GM19025 (cell line): ENCODE measurements at regions not wholly inside any gene's neighbourhood (a gene's known extent, or its start where the extent isn't known, plus 50 kb on each side); places are given as distances from the start of the nearest gene placed in this dataset.
"Not testable (repeated sequence)": the region's sequence is repeated elsewhere in the genome, so short reads cannot be mapped to it uniquely, and the experiment has no call there.

Experiments used
- ATAC-seq: cut with Tn5 transposase; IDR thresholded peaks from one replicate; pipeline ENCODE4 v1.9.1; 2021; ENCODE audit warnings: mild to moderate bottlenecking, low read depth, moderate library complexity; ENCODE audit not compliant: unreplicated experiment

GRCh38 chr20:22810626-22811569, 224.2 kb upstream of the SSTR4 start:
- ATAC-seq, result no peak

- ATAC-seq, result no peak
These were observed 220.5 kb upstream of the SSTR4 start for GRCh38 chr20:22814471-22815205.

- ATAC-seq, result no peak
These were observed 219.9 kb upstream of the SSTR4 start for GRCh38 chr20:22815206-22815551.

- no peak for ATAC-seq
These were observed 219.4 kb upstream of the SSTR4 start for GRCh38 chr20:22815603-22816315.

GRCh38 chr20:22818636-22819035, 216.5 kb upstream of the SSTR4 start:
- no peak for ATAC-seq

GRCh38 chr20:22819112-22819511, 216.0 kb upstream of the SSTR4 start:
- no peak for ATAC-seq

GRCh38 chr20:22819784-22820183, 215.3 kb upstream of the SSTR4 start:
- ATAC-seq, result no peak

- ATAC-seq, result no peak
These were observed 213.9 kb upstream of the SSTR4 start for GRCh38 chr20:22821081-22821727.

- no peak for ATAC-seq
These were observed 213.3 kb upstream of the SSTR4 start for GRCh38 chr20:22821796-22822195.

GRCh38 chr20:22823119-22823518, 212.0 kb upstream of the SSTR4 start:
- no peak for ATAC-seq

- ATAC-seq, result no peak
These were observed 211.0 kb upstream of the SSTR4 start for GRCh38 chr20:22824077-22824476.

DNA sequence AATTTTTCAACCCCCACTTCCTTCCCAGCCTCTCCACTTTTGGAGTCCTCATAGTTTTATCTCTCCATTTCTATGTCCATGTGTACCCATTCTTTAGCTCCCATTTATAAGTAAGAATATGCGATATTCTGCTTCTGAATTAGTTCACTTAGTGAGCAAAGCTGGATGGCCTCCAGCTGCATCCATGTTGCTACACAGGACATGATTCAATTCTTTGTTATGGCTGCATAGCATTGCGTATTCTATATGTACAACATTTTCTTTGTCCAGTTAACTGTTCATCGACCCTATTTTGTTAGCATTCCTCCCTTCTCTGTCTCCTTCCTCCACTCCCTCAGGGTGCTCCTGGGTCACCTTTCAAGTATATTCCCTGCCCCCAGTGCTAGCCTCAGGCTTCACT, 210.0 kb upstream of the SSTR4 start:
- no peak for ATAC-seq

DNA sequence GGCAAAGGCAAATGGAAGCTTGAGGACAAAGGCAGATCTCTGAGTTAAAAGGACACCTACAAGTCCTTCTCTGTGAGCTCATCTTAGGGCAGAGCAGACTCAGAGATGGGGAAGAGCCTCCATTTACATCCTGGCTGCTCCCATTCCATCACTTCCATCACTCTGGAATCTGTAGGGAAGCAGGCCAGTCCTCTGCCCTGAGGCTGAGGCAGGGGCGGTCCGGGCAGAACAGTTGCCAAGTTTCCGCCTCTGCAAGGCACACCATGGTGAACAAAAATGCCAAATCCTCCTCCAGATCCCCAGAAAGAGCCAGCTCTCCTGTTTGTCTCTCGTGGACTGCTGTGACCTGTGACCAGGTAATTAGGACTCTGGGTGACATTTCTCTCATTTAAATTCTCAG, 209.6 kb upstream of the SSTR4 start:
- no peak for ATAC-seq

DNA sequence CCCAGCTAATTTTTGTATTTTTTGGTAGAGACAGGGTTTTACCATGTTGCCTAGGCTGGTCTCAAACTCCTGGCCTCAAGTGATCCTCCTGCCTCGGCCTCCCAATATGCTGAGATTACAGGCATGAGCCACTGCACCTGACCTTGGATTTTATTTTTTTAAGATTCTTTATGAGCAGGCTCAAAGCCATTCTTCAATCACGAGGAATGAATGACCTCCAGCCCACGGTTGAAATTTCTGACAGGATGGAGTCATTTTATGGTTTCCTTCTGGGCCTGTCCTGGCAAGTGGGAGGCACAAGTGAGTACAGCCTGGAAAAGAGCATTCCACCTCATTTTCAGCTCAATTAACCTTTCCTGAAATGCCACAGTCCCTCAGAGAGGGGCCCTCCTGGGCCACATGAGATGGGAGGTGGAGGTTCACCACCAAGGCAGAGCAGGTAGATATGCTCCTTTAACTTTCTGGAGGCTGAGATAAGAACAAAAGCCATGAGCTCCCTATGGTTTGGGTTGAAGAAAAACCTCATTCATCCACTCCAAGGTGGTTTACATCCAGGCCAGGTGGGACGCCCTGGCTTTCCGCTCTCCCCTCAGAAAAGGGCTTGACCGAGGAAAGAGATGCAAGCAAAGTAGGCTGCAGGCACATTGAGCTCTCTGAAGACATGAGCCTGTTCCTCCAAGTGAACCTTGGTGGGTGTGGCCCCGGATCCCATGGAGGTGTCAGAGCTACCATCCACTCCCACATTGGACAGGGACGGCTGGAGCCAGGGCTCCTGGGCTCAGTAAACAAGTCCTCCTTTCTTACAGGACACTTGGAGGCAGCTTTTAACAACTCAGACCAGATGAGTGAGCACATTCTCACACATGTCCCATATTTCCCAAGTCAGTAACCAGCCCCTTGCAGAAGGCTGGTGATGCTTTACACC, 208.5 kb upstream of the SSTR4 start:
- no peak for ATAC-seq

GRCh38 chr20:22827916-22828315, 207.2 kb upstream of the SSTR4 start:
- no peak for ATAC-seq

- no peak for ATAC-seq
These were observed 205.8 kb upstream of the SSTR4 start for GRCh38 chr20:22829356-22829755.

DNA sequence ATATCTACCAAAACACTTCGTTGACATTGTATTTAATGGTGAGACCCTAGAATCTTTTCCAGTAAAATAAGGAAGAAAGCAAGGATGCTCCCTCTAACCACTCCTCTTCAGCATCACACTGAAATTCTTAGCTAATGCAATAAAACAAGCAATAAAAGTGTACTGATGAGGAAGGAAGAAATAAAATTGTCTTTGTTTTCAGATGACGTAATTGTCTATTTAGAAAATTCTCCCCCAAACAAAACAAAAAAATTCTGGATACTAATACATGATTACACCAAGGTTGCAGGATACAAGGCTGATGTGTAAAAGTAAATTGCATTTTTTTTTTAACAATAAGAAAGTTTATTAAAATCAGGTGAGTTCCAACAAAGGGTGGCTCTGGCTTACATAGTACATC, 205.0 kb upstream of the SSTR4 start:
- ATAC-seq, result no peak

DNA sequence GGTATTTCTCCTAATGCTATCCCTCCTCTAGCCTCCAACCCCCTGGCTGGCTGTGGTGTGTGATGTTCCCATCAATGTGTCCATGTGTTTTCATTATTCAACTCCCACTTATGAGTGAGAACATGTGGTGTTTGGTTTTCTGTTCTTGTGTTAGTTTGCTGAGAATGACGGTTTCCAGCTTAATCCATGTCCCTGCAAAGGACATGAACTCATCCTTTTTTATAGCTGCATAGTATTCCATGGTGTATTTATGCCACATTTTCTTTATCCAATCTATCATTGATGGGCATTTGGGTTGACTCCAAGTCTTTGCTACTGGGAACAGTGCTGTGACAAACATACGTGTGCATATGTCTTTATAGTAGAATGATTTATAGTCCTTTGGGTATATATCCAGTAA, 204.4 kb upstream of the SSTR4 start:
- not testable (repeated sequence) for ATAC-seq

- no peak for ATAC-seq
These were observed 201.3 kb upstream of the SSTR4 start for GRCh38 chr20:22833851-22834250.
